PC-3 (cell line): ENCODE measurements at regions not wholly inside any gene's neighbourhood (a gene's known extent, or its start where the extent isn't known, plus 50 kb on each side); places are given as distances from the start of the nearest gene placed in this dataset.

Source experiments
- CTCF ChIP-seq: fragments of 300-600 bp; sonication (generic); conservative IDR thresholded peaks from 2 replicates; pipeline ENCODE4 v1.5.1; 2017; ENCODE audit warnings: antibody characterized with exemption, low read depth, mild to moderate bottlenecking, low read length
- EZH2phosphoT487 ChIP-seq: fragments of 300-600 bp; sonication (generic); IDR thresholded peaks from 2 replicates; pipeline ENCODE4 v1.6.1; 2018; ENCODE audit warnings: mild to moderate bottlenecking, antibody characterized with exemption, low read length, borderline replicate concordance

DNA sequence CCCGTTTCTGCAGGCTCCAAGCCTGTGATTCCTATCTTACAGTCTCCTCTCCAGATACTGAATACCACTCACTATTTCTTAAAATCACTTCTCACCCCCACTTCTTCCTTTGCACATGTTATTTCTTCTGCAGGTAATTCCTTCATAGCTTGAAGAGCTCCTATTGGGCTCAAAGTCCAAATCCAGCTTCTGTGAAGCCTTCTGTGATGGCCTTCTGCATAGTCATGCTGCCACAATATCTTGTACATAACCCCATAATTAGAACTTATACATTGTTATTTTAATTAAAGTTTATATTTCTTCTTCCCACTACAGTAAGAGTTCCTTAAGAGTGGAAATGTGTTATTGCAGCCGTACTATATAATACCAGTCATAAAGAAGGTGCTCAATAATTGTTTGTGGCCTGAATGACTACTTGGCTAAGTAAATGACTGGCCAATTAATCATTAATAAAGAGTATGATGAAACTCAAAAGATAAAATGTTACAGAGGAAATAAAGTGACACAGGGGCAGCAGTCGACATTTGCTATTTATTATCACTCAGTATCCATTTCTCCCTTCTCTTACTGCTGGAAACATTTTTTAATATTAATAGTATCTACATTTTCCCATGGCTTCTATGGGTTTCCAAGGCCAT lies 886.6 kb downstream of the TTLL7 start:
- no peak for TF ChIP-seq CTCF
- TF ChIP-seq EZH2phosphoT487, result no peak
